M059J (cell line): ENCODE measurements at regions not wholly inside any gene's neighbourhood (a gene's known extent, or its start where the extent isn't known, plus 50 kb on each side); places are given as distances from the start of the nearest gene placed in this dataset.
"Not testable (repeated sequence)": the region's sequence is repeated elsewhere in the genome, so short reads cannot be mapped to it uniquely, and the experiment has no call there.

Experiments
- DNase-seq: peaks from one replicate; pipeline ENCODE4 v3.0.0-alpha.2; 2012; ENCODE audit warnings: low read depth

DNA sequence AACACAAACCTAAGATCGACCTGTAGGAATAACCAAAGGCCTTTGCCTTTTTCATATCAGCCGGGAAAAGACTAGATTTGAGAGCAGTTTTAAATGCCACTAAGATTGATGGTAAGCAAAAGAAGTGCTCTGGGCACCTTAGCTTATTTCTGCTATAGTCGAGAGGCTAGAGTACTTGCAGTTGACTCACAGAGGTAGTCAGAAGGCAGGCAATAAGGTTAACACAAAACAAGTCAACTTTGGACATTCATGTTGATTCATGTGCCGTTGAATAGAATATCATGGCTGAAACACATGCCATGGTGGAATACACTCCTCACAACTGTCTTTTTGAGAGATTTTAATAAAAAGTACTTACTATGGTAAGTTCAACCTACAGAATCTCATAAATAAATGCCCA is 507.6 kb downstream of the ZEB2 start:
- no peak for DNase-seq

- DNase-seq, result no peak
Measured at GRCh38 chr2:144011553-144011952, 508.4 kb downstream of the ZEB2 start.

DNA sequence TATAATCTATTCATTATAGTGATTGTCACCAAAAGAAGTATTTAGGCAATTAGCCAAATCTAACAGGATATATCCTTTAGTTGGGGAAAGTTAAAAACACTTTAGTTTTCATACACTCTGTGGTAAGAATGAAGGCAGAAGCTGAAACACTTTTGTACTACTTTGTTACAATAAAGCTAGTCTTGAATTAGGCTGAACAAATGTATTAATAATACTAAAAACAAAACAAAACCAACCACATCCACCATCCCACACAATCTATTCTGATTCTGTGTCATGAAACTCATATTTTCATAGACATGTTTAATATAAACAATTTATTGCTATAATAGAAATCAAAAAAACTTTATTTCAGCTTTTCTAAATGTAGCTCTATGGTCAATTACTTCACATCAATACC is 508.8 kb downstream of the ZEB2 start:
- no peak for DNase-seq

DNA sequence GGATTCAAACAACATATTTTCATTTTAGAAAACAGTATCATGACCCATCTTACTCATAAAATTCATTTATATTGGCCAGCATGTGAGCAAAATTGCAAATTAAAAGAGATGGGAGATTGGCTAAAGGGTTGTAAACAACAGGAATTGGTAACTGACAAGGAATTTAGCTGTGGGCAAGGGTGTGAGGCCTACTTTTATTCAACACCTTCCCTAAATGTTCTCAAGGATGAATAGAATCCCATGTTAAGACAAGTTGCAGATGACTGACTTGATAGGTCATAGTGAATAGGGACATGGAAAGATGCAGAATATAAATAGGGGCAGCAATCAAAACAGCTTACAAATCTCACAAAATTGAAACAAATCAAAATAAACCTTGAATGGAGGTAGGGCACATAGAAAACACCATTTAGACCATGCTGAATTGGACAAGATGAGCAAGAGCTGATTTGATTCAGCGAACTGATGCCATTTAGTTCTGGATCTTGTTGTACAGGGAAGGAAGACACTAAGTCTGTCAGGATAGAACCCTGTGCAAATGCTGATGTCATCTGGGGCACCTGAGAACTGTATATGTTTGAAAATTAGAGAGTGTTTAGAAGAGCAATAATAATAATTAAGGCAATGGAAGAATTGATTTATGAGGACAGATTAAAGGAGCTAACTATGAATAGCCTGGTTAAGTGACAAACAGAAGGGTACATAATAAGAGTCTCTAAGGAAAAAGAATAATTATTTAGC is 509.7 kb downstream of the ZEB2 start:
- no peak for DNase-seq

DNA sequence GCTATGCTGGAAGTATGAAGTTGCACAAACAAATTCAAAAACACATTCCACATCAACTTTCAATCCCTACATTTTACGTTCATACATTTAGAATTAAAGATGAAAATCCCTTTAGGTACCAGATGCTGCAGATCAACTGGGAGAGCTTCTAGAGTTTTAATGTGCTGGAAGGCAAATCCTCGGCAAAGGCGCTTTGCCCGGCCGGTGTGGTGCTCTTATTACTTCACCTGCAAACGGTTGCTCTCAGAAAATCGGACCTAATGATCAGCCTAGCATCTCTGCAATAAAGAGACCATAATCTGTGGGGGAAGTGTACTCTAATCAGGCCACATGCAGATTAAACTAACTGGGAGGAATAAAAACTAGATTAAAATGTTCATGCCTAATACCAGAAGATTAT is 513.8 kb downstream of the ZEB2 start:
- no peak for DNase-seq

DNA sequence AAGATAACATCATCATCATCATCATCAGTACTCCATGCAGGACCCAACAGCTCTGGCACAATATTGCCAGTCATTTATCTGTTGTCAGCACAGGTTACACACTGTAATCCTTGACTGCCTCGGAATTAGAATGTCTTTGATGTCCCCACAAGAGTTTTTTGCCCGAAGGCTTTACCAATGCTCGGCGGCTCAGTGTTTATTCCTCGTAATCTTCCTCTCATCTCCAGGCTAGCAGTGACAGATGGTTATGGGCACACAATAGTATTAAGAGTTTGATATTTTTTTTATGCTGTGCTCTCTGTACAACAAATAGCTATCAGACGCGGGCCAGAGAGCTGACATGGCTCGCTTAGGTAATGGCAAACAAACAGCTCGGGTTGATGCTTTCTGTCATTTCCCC is 515.2 kb downstream of the ZEB2 start:
- DNase-seq, result peak; percentile 3

GRCh38 chr2:144003460-144004075 is 516.4 kb downstream of the ZEB2 start:
- DNase-seq, result no peak

DNA sequence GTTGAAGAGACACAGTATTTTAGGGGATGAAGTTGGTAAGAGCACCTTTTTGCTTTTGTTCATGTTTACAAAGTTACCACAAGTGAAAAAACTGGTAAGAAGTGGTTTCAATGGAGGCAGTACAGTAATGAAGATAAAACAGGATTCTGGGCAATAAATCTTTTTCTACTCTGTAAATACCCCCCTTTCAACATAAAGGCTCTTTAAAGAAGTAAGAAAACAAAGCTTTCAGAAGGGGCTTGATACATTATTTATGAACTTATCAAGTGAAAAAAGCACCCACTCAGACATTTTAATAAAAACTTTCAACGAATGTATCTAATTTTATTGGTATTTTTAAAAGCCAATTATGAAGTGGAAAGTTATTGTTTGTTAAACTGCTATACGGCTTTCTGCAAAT is 522.9 kb downstream of the ZEB2 start:
- DNase-seq, result no peak

DNA sequence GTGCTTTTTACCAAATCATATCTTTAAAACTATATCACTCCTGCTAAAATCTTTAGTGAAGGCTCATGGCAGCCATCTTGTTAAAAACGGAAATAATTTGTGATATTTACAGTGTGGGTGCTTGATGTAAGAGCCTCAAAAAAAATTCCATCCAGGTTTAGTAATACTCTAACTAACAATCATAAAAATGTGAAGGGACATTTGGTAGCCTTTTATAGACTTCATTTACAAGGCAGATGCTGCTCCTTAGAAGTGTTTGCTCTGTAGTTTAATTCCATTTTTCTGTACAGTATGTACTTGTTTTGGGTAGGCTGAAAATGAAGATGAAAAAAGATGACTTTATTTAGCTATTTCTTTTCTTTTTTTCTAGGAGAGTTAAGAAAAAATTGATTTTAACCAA is 525.0 kb downstream of the ZEB2 start:
- no peak for DNase-seq

GRCh38 chr2:143991596-143991995 is 528.3 kb downstream of the ZEB2 start:
- DNase-seq, result not testable (repeated sequence)

DNA sequence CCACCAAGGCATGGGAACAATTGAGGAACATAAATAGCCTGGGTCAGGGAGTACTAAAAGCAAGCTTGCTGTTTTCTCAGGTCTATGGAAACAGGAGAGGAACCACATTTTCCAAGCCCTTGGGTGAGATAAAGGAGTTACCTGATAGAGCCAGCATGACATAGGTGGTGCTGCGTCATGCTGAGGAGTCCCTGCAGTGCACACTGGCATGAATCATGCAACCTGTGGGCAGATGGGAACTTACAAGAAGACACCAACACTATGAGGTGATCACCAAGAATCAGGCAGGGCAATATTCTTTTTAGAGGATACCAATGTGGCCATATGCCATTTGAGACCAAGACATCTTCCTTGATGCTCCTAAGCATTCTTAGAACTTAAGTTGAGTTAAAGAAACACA is 531.8 kb downstream of the ZEB2 start:
- DNase-seq, result no peak

DNA sequence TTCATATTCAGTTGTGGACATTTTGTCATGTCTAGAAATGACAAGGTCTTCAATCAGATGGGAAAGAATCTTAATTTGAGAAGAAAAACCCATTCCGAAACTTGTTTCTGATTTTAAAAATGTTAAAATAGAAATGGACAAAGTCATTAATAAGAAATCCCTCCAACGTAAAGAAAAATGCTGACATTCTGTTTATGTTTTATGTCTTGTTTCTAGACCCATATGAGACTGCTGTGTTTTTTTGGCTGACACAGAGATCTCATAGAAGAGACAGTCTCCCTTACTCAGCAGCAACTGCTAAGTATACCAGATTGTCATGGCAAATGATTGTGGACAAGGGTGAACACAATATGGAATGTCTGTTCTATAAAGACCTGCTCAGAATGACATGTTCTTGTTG is 538.5 kb downstream of the ZEB2 start:
- no peak for DNase-seq

GRCh38 chr2:143977356-143977755 is 542.6 kb downstream of the ZEB2 start:
- DNase-seq, result no peak

DNA sequence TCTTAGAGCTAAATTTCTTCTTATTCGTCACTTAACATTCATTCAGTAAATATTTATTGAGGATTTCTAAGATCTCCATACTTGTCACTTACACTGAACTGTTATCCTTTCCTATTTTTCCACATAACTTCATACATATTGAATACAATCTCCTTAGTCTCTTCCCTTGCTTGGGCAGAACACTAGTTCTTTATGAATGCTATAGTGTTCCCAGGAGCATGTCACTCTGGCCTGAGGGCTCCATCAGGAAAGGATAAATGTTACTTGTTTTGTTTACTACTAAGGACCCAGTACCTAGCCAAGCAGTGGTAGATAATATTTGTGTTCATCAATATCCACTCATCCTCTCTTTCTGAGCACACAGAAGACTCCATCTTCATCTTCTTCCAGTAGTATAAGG is 544.7 kb downstream of the ZEB2 start:
- no peak for DNase-seq

GRCh38 chr2:143974262-143974661 is 545.7 kb downstream of the ZEB2 start:
- DNase-seq, result no peak

DNA sequence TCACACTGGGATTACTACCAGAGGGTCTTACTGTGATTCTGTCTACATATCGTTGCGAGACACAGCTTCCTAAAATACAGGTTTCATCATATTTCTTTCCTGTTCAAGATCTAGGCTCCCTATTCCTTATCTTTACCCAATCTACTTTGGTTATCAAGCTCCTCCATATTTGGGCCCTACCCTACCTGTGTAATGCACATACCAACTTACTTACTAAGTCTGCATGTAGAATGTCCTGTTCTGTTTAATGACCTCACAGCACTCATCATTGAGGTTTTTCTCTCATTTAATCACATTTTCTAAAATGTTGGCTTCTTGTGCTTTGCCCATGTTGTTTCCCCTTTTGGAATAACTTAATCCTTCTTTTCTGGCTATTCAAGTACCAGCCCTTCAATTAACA is 551.1 kb downstream of the ZEB2 start:
- no peak for DNase-seq

DNA sequence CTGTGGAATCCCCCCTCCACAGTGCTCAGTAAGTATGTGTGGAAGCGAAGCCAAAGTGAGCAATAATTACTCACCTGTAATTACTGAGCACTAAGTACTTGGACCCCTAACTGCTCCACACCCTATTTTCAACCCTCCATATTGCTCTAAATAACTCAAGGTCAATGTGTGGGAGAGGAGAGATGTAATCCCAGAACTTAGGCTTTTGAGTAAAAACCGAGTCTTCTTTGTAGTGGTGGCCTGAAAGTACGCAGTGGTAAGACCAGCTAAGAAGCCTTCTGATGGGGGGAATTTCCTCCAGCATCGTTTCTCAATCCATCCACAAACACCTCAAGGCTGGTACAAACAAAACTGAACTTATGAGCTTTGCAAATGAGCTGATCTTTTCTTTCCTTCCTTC is 551.6 kb downstream of the ZEB2 start:
- no peak for DNase-seq

GRCh38 chr2:143965493-143966164 is 554.3 kb downstream of the ZEB2 start:
- no peak for DNase-seq

- no peak for DNase-seq
Measured at GRCh38 chr2:143964891-143965290, 555.0 kb downstream of the ZEB2 start.

GRCh38 chr2:143960177-143960576 is 559.7 kb downstream of the ZEB2 start:
- DNase-seq, result no peak

GRCh38 chr2:143957321-143957720 is 562.6 kb downstream of the ZEB2 start:
- no peak for DNase-seq

DNA sequence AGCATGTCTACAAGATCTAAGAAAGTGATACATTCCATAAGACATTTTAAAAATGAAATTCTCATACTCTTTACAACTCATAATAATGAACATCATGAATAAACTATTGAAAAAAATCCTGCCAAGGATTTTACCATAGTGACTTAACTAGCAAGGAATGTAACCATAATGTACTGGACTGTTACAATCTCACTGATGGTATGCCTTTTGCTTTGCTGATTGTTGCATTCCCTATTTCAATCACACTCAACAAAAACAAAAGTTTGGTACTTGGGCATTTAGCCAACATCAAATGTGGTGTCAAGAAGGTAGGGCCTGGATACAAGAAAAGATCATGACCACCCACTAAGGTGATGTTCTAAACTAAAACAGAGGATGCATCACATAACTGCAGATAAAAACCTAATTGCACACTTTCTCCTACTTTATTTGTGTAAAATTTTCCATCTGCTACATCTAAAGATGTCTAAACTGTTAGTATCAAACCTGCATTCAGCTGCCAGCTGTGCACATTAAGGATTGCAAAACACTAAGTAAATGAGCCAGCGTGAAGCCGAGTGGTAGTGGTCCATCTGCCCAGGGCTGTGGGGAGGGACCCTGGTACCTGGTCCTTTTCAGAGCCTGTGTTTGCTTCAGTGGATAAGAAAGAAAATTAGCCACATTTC is 564.4 kb downstream of the ZEB2 start:
- peak; percentile 61 for DNase-seq

DNA sequence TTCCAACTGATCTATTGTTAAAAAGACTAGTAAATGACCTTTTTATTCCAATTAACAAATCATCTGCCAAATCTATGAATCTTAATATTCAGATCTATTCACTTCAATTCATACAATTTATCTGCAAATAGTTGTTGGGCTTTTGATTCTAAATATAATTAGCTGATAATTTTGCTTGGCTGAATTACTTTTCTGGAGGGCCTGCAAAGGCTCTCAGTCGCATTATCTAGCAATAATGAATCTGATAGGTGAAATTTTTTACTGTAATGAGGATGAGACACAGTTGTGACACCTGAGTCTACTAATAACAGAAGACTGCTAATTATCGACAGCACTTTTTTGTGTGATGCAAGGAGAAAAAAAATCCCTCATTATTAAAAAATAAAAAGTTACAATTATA is 565.1 kb downstream of the ZEB2 start:
- DNase-seq, result no peak
